NAMALWA (cell line): ENCODE measurements at regions not wholly inside any gene's neighbourhood (a gene's known extent, or its start where the extent isn't known, plus 50 kb on each side); places are given as distances from the start of the nearest gene placed in this dataset.

Source experiments
- DNase-seq: peaks from one replicate; pipeline ENCODE4 v3.0.0-alpha.2; 2015; ENCODE audit warnings: low spot score

GRCh38 chr2:106981491-106981890 lies 95.5 kb upstream of the ST6GAL2 start:
- DNase-seq, result no peak

- DNase-seq, result no peak
Measured at GRCh38 chr2:106982350-106982749, 96.4 kb upstream of the ST6GAL2 start.

- DNase-seq, result no peak
Measured at GRCh38 chr2:106983305-106983704, 97.3 kb upstream of the ST6GAL2 start.

- no peak for DNase-seq
Measured at GRCh38 chr2:106988361-106988760, 102.4 kb upstream of the ST6GAL2 start.

GRCh38 chr2:106990297-106990696 lies 104.3 kb upstream of the ST6GAL2 start:
- DNase-seq, result no peak

- DNase-seq, result no peak
Measured at GRCh38 chr2:106991866-106992265, 105.9 kb upstream of the ST6GAL2 start.

GRCh38 chr2:106995556-106995955 lies 109.6 kb upstream of the ST6GAL2 start:
- no peak for DNase-seq

- no peak for DNase-seq
Measured at GRCh38 chr2:106996171-106996769, 110.3 kb upstream of the ST6GAL2 start.

- DNase-seq, result no peak
Measured at GRCh38 chr2:106997204-106997603, 111.2 kb upstream of the ST6GAL2 start.

- DNase-seq, result no peak
Measured at GRCh38 chr2:107001062-107001461, 115.1 kb upstream of the ST6GAL2 start.

- DNase-seq, result no peak
Measured at GRCh38 chr2:107001551-107001950, 115.6 kb upstream of the ST6GAL2 start.

GRCh38 chr2:107001964-107002696 lies 116.2 kb upstream of the ST6GAL2 start:
- DNase-seq, result no peak

- no peak for DNase-seq
Measured at GRCh38 chr2:107002735-107003134, 116.8 kb upstream of the ST6GAL2 start.

GRCh38 chr2:107005853-107006252 lies 119.9 kb upstream of the ST6GAL2 start:
- no peak for DNase-seq

- DNase-seq, result no peak
Measured at GRCh38 chr2:107006836-107007235, 120.9 kb upstream of the ST6GAL2 start.

- no peak for DNase-seq
Measured at GRCh38 chr2:107007927-107008326, 122.0 kb upstream of the ST6GAL2 start.

- no peak for DNase-seq
Measured at GRCh38 chr2:107008843-107009242, 122.9 kb upstream of the ST6GAL2 start.

- DNase-seq, result no peak
Measured at GRCh38 chr2:107009275-107009674, 123.3 kb upstream of the ST6GAL2 start.

- no peak for DNase-seq
Measured at GRCh38 chr2:107012714-107013306, 126.8 kb upstream of the ST6GAL2 start.

- no peak for DNase-seq
Measured at GRCh38 chr2:107013884-107014283, 127.9 kb upstream of the ST6GAL2 start.

GRCh38 chr2:107018366-107018765 lies 132.4 kb upstream of the ST6GAL2 start:
- no peak for DNase-seq

- DNase-seq, result no peak
Measured at GRCh38 chr2:107020392-107020791, 134.4 kb upstream of the ST6GAL2 start.

- DNase-seq, result no peak
Measured at GRCh38 chr2:107024269-107024668, 138.3 kb upstream of the ST6GAL2 start.
